Keratinocyte (primary cell): ENCODE measurements at regions not wholly inside any gene's neighbourhood (a gene's known extent, or its start where the extent isn't known, plus 50 kb on each side); places are given as distances from the start of the nearest gene placed in this dataset.

Source experiments
- CTCF ChIP-seq, 3 experiments: IDR thresholded peaks in 1 of 3; conservative IDR thresholded peaks in 1 of 3; optimal IDR thresholded peaks in 1 of 3; 2 replicates in 2 of 3; 3 replicates in 1 of 3; pipeline versions ENCODE3 to v1.5.1; 2011; ENCODE audit warnings: low read length in 3 of 3, mild to moderate bottlenecking in 3 of 3, moderate library complexity in 2 of 3, control low read depth in 1 of 3, inconsistent platforms in 1 of 3; ENCODE audit not compliant: insufficient read depth in 2 of 3; ENCODE audit errors: extremely low read depth in 1 of 3
- EZH2 ChIP-seq: IDR thresholded peaks from one replicate; pipeline ENCODE4 v1.6.1; 2012; ENCODE audit warnings: inconsistent platforms, mild to moderate bottlenecking, low read length, moderate library complexity

GRCh38 chr2:215618145-215618544 is 182.3 kb upstream of the FN1 start:
- no peak for TF ChIP-seq CTCF (optimal IDR thresholded peaks at IDR 0.05 in 1 of 3, IDR thresholded peaks at IDR 0.05 in 1 of 3, conservative IDR thresholded peaks at IDR 0.05 in 1 of 3; ENCODE audit: extremely low read depth in 1 of 3, insufficient read depth in 2 of 3, low read length in 3 of 3)
- no peak for TF ChIP-seq EZH2
